NCI-H2227 (cell line): ENCODE measurements at regions not wholly inside any gene's neighbourhood (a gene's known extent, or its start where the extent isn't known, plus 50 kb on each side); places are given as distances from the start of the nearest gene placed in this dataset.

Experiments
- DNase-seq: peaks from one replicate; lab custom pipeline; 2025; ENCODE audit not compliant: unreplicated experiment; lab: John Stamatoyannopoulos, UW

GRCh38 chr9:108024604-108025003 lies 535.0 kb upstream of the KLF4 start:
- DNase-seq, result no peak

GRCh38 chr9:108022246-108022935 lies 532.8 kb upstream of the KLF4 start:
- no peak for DNase-seq

- DNase-seq, result no peak
These were observed 531.6 kb upstream of the KLF4 start for GRCh38 chr9:108021096-108021710.

- DNase-seq, result no peak
These were observed 530.3 kb upstream of the KLF4 start for GRCh38 chr9:108019821-108020220.

GRCh38 chr9:108017671-108018070 lies 528.1 kb upstream of the KLF4 start:
- no peak for DNase-seq

- DNase-seq, result no peak
These were observed 526.9 kb upstream of the KLF4 start for GRCh38 chr9:108016446-108016845.

GRCh38 chr9:108015690-108016089 lies 526.1 kb upstream of the KLF4 start:
- DNase-seq, result no peak

- no peak for DNase-seq
These were observed 524.8 kb upstream of the KLF4 start for GRCh38 chr9:108014353-108014752.

GRCh38 chr9:108012886-108013665 lies 523.5 kb upstream of the KLF4 start:
- no peak for DNase-seq

- no peak for DNase-seq
These were observed 522.8 kb upstream of the KLF4 start for GRCh38 chr9:108012405-108012804.

GRCh38 chr9:108003526-108003925 lies 514.0 kb upstream of the KLF4 start:
- DNase-seq, result no peak

GRCh38 chr9:108002371-108002956 lies 512.9 kb upstream of the KLF4 start:
- no peak for DNase-seq

- DNase-seq, result no peak
These were observed 511.7 kb upstream of the KLF4 start for GRCh38 chr9:108001237-108001636.

GRCh38 chr9:107999890-108000289 lies 510.3 kb upstream of the KLF4 start:
- DNase-seq, result no peak

- no peak for DNase-seq
These were observed 509.4 kb upstream of the KLF4 start for GRCh38 chr9:107999011-107999410.

- DNase-seq, result no peak
These were observed 505.1 kb upstream of the KLF4 start for GRCh38 chr9:107994648-107995047.

GRCh38 chr9:107992271-107992670 lies 502.7 kb upstream of the KLF4 start:
- DNase-seq, result no peak

GRCh38 chr9:107991581-107991980 lies 502.0 kb upstream of the KLF4 start:
- no peak for DNase-seq

GRCh38 chr9:107989544-107989943 lies 500.0 kb upstream of the KLF4 start:
- no peak for DNase-seq

- no peak for DNase-seq
These were observed 499.5 kb upstream of the KLF4 start for GRCh38 chr9:107989099-107989498.

GRCh38 chr9:107984956-107985355 lies 495.4 kb upstream of the KLF4 start:
- no peak for DNase-seq

GRCh38 chr9:107983762-107984161 lies 494.2 kb upstream of the KLF4 start:
- no peak for DNase-seq
